SU-DHL-6 (cell line): ENCODE measurements at regions not wholly inside any gene's neighbourhood (a gene's known extent, or its start where the extent isn't known, plus 50 kb on each side); places are given as distances from the start of the nearest gene placed in this dataset.

ENCODE experiments used
- H2AFZ ChIP-seq: fragments of 200-600 bp; sonication (generic); 2 replicates; pipeline ENCODE4 v1.6.1; 2014; ENCODE audit warnings: low read depth, mild to moderate bottlenecking, moderate library complexity, mixed read lengths, antibody characterized with exemption, low read length; ENCODE audit not compliant: severe bottlenecking
- H3F3A ChIP-seq: fragments of 200-600 bp; shearing (Covaris generic); 2 replicates; pipeline ENCODE4 v1.6.0; 2016; ENCODE audit warnings: antibody characterized with exemption, mild to moderate bottlenecking; ENCODE audit not compliant: insufficient read depth
- H3K27ac ChIP-seq: fragments of 200-600 bp; sonication (generic); 2 replicates; pipeline ENCODE4 v1.5.1; 2016; ENCODE audit warnings: low read depth, mild to moderate bottlenecking, low read length, moderate library complexity, mixed read lengths
- H3K27me3 ChIP-seq: fragments of 200-600 bp; sonication (generic), shearing (Covaris generic); 2 replicates; pipeline ENCODE4 v1.6.0; 2014; ENCODE audit warnings: mild to moderate bottlenecking, low read length
- H3K36me3 ChIP-seq: fragments of 200-600 bp; sonication (generic); 2 replicates; pipeline ENCODE4 v1.6.1; 2014; ENCODE audit warnings: mild to moderate bottlenecking, low read length, mixed read lengths
- H3K4me2 ChIP-seq: fragments of 300-600, 200-600 bp; shearing (Covaris generic), sonication (generic); 2 replicates; pipeline ENCODE4 v1.6.0; 2014; ENCODE audit warnings: low read length, low read depth, mild to moderate bottlenecking; ENCODE audit not compliant: poor library complexity, severe bottlenecking
- H3K4me3 ChIP-seq: fragments of 200-600 bp; sonication (generic); 2 replicates; pipeline ENCODE4 v1.5.1; 2014; ENCODE audit warnings: antibody characterized with exemption, low read length, mild to moderate bottlenecking, mixed read lengths; ENCODE audit not compliant: insufficient read depth, poor library complexity, severe bottlenecking
- H3K79me2 ChIP-seq: fragments of 200-600 bp; sonication (generic); 2 replicates; pipeline ENCODE4 v1.6.1; 2014; ENCODE audit warnings: mild to moderate bottlenecking, low read length, moderate library complexity; ENCODE audit not compliant: insufficient read depth
- H3K9ac ChIP-seq: fragments of 200-600 bp; sonication (generic); 2 replicates; pipeline ENCODE4 v1.7.0; 2014; ENCODE audit warnings: mild to moderate bottlenecking, low read length
- H3K9me2 ChIP-seq: fragments of 200-600 bp; sonication (generic); replicated peaks from 2 replicates; pipeline ENCODE4 v1.6.1; 2014; ENCODE audit warnings: low read length; ENCODE audit not compliant: insufficient read depth
- H3K9me3 ChIP-seq: fragments of 200-600 bp; sonication (generic); 2 replicates; pipeline ENCODE4 v1.6.1; 2014; ENCODE audit warnings: low read length, mixed read lengths; ENCODE audit not compliant: insufficient read depth
- H4K20me1 ChIP-seq: fragments of 200-600 bp; sonication (generic); 2 replicates; pipeline ENCODE4 v1.6.1; 2014; ENCODE audit warnings: low read depth, mild to moderate bottlenecking, antibody characterized with exemption, low read length, moderate library complexity, mixed read lengths
- EZH2phosphoT487 ChIP-seq: fragments of 200-600 bp; sonication (generic), shearing (Covaris generic); conservative IDR thresholded peaks from 2 replicates; pipeline ENCODE4 v1.6.1; 2018; ENCODE audit warnings: mild to moderate bottlenecking, antibody characterized with exemption, low read length, moderate library complexity, mixed read lengths
- TF ChIP-seq, protein P1 (sequence below): fragments of 200-600 bp; sonication (generic); IDR thresholded peaks from one replicate; pipeline ENCODE4 v1.5.1; 2017; ENCODE audit warnings: antibody characterized with exemption, mild to moderate bottlenecking, low read length, moderate library complexity; ENCODE audit not compliant: insufficient read depth, poor library complexity, severe bottlenecking

DNA sequence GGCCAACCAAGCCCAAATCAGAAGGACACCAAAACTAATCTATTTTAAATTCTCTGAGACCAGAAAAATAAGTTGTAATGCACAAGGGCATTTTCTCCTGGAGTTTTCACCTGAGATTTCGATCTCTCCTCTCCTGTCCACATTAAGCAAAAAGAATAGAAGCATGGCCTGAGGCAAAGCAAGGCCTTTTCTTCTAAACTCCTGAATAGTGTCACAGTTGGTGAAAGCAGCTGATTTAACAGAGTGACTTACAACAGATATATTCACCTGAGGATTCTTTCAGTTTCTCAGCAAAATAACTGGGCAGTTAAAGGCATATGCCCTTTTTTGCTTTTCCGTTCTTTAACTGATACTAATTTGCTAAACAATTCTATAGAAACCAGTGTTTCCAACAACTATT lies 547.7 kb downstream of the EFNA5 start:
- TF ChIP-seq, protein P1, sequence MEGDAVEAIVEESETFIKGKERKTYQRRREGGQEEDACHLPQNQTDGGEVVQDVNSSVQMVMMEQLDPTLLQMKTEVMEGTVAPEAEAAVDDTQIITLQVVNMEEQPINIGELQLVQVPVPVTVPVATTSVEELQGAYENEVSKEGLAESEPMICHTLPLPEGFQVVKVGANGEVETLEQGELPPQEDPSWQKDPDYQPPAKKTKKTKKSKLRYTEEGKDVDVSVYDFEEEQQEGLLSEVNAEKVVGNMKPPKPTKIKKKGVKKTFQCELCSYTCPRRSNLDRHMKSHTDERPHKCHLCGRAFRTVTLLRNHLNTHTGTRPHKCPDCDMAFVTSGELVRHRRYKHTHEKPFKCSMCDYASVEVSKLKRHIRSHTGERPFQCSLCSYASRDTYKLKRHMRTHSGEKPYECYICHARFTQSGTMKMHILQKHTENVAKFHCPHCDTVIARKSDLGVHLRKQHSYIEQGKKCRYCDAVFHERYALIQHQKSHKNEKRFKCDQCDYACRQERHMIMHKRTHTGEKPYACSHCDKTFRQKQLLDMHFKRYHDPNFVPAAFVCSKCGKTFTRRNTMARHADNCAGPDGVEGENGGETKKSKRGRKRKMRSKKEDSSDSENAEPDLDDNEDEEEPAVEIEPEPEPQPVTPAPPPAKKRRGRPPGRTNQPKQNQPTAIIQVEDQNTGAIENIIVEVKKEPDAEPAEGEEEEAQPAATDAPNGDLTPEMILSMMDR: no peak
- no peak for TF ChIP-seq EZH2phosphoT487
- Histone ChIP-seq H3K27me3 (no peaks in the 10 kb centered on the region), H3K79me2 (no peaks in the 10 kb centered on the region), H3K27ac (no peak overlapping the region), H3K4me2 (no peak overlapping the region), H3K4me3 (no peak overlapping the region), H4K20me1 (no peaks in the 10 kb centered on the region), H3F3A (no peaks in the 10 kb centered on the region), H2AFZ (no peak overlapping the region), H3K9me3 (no peaks in the 10 kb centered on the region), H3K9me2 (no peaks in the 10 kb centered on the region), H3K36me3 (no peaks in the 10 kb centered on the region), H3K9ac (no peak overlapping the region)

DNA sequence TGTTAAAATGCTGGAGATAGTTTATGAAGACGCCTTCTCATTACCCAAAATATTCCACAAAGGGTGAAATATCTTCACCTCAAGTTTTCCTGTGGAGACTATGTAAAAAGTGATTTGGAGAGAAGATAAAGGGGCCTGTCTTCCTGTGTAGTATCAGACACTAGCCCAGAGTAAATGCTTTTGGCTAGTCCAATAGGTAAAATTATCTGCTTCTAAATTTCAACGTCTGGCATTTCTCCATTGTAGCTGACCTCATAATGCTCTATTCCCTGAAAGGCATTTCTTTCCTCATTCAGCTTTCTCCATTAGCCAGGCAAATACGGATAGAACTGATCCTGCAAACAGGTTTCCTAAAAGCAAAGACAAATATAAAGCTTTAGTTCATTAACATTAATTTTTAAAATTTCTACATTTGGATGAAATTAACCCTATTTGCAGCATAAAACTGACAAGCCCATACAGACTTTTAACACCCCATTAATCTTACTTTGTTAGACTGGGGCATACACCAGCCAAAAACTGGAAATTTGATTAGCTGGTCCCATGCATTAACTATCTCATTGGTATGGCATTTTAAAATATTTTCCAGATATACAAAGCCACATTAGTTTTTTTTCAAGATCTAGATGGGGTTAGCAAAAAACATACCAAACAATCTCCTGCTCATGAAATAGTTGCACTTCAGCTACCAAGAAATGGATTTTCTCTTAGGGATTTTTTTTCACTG lies 548.8 kb downstream of the EFNA5 start:
- no peak for TF ChIP-seq EZH2phosphoT487
- TF ChIP-seq, protein P1: no peak
- no peak overlapping the region for H2AFZ ChIP-seq
- no peaks in the 10 kb centered on the region for H3K27me3 ChIP-seq
- H3F3A ChIP-seq: no peaks in the 10 kb centered on the region
- no peaks in the 10 kb centered on the region for H3K79me2 ChIP-seq
- H3K9me2 ChIP-seq: no peaks in the 10 kb centered on the region
- H3K4me2 ChIP-seq: no peak overlapping the region
- no peak overlapping the region for H3K9ac ChIP-seq
- no peak overlapping the region for H3K4me3 ChIP-seq
- no peaks in the 10 kb centered on the region for H3K9me3 ChIP-seq
- H3K27ac ChIP-seq: no peak overlapping the region
- H4K20me1 ChIP-seq: no peaks in the 10 kb centered on the region
- no peaks in the 10 kb centered on the region for H3K36me3 ChIP-seq

DNA sequence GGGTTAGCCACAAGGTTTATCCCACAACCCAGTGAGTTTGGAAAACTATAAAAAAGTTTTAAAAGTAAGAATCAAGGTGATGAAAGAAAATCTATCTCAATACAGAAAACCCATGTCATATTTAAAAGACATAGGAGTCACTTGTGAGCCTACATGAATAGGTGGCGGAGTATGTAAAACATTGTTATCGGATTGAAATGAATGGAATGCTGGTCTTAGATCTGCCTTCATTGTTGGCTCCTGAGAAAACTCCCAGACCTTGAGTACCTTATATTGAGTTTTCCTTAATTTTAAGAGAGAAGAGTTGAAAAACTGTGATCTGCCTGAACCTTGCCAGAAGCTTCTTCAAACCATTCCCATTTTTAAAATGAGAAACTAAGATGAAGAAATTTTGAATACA lies 551.1 kb downstream of the EFNA5 start:
- Histone ChIP-seq H3K4me3 (no peak overlapping the region), H3F3A (no peaks in the 10 kb centered on the region), H4K20me1 (no peaks in the 10 kb centered on the region), H3K27me3 (no peaks in the 10 kb centered on the region), H3K4me2 (no peak overlapping the region), H3K9ac (no peak overlapping the region), H2AFZ (no peak overlapping the region), H3K9me2 (no peaks in the 10 kb centered on the region), H3K79me2 (no peaks in the 10 kb centered on the region), H3K36me3 (no peaks in the 10 kb centered on the region), H3K9me3 (no peaks in the 10 kb centered on the region), H3K27ac (no peak overlapping the region)
- no peak for TF ChIP-seq EZH2phosphoT487
- TF ChIP-seq, protein P1: no peak
